Epithelial cell of proximal tubule (primary cell): ENCODE measurements at regions not wholly inside any gene's neighbourhood (a gene's known extent, or its start where the extent isn't known, plus 50 kb on each side); places are given as distances from the start of the nearest gene placed in this dataset.

Source experiments
- DNase-seq: peaks from one replicate; pipeline ENCODE4 v3.0.0-alpha.2; 2011; ENCODE audit warnings: low read depth
- H3K4me3 ChIP-seq: 2 replicates; pipeline ENCODE4 v1.5.1; 2011; ENCODE audit warnings: low read depth, mild to moderate bottlenecking, low read length
- TF ChIP-seq, protein P1 (sequence below): conservative IDR thresholded peaks from 2 replicates; pipeline ENCODE4 v1.5.1; 2012; ENCODE audit warnings: low read depth, mild to moderate bottlenecking, low read length

DNA sequence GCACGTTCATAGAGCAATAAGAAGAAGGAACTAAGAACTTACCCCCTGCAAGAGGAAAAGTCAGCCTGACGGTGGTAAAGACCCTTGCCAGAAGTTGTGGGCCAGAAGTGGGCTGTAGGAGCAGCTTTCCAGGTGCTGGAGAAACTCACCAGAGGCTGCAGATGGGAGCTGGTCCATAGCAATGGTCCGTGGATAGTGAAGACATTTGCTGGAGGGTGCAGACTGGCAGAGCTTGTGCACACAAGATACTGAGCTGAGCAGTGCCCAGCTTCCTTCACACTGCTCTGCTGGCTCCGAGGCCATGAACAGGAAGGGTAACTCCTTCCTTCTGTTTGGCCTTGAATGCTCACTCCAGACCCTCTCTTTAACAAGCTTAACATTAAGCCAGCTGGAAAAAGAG, 149.8 kb upstream of the BNIP2 start:
- no peak for DNase-seq
- no peak overlapping the region for H3K4me3 ChIP-seq
- TF ChIP-seq, protein P1, sequence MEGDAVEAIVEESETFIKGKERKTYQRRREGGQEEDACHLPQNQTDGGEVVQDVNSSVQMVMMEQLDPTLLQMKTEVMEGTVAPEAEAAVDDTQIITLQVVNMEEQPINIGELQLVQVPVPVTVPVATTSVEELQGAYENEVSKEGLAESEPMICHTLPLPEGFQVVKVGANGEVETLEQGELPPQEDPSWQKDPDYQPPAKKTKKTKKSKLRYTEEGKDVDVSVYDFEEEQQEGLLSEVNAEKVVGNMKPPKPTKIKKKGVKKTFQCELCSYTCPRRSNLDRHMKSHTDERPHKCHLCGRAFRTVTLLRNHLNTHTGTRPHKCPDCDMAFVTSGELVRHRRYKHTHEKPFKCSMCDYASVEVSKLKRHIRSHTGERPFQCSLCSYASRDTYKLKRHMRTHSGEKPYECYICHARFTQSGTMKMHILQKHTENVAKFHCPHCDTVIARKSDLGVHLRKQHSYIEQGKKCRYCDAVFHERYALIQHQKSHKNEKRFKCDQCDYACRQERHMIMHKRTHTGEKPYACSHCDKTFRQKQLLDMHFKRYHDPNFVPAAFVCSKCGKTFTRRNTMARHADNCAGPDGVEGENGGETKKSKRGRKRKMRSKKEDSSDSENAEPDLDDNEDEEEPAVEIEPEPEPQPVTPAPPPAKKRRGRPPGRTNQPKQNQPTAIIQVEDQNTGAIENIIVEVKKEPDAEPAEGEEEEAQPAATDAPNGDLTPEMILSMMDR, result no peak

DNA sequence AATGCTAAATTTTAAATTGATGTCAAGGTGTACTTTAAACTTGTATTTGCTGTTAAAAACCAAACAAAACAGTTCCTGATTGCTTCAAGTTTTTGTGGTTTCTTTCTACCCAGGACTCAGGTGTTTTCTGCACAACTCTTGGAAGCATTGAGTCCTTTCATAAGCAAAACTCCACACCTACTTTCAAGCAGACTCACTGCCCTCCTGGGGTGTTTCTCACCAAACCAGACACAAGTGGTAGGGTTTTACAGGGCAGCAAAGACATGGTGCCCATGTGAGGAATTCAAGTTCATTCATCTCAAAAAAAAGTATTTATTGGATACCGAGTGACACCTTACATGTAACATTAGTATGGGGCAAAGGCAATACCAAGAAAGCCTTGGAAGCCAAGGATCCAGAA, 146.7 kb upstream of the BNIP2 start:
- TF ChIP-seq, protein P1, result no peak
- H3K4me3 ChIP-seq, result no peak overlapping the region
- DNase-seq, result no peak

DNA sequence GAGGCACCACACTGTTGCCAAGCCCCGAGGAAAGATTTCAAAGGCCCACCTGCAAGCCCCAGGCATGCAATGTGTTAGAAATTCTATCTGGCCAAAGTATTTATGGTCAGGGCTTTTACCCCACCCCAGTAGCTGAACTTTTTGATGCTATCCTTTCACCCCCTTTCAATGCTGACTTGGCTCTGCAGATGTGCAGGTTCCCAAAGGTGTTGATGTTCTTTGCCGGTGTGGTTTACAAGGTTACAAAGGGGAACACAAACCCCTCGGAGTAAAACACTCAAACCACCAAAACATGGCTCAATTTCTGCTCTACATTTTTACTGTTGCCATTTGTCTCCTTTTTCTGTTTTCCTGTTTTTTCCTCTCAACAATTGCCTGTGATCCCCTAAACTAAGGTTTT, 145.4 kb upstream of the BNIP2 start:
- TF ChIP-seq, protein P1, result no peak
- no peak overlapping the region for H3K4me3 ChIP-seq
- no peak for DNase-seq

DNA sequence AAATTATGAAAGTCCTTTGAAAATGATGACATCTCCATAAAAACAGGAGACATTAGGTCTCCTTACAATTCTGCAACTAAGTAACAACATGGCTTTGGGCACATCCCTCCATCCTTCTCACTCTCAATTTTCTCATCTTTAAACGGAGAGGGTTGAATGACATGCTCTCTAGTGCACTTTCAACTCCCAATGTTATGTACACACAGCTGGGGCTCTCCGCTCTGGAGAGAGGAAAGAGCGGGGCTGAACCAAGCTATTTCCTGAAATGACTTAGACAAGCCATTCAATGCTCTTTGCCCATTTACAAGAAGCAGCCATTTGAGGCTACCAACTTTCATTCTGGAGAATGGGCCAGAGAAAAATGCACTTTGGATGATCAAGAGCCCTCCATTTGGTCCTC, 144.2 kb upstream of the BNIP2 start:
- no peak overlapping the region for H3K4me3 ChIP-seq
- DNase-seq, result no peak
- TF ChIP-seq, protein P1, result no peak

DNA sequence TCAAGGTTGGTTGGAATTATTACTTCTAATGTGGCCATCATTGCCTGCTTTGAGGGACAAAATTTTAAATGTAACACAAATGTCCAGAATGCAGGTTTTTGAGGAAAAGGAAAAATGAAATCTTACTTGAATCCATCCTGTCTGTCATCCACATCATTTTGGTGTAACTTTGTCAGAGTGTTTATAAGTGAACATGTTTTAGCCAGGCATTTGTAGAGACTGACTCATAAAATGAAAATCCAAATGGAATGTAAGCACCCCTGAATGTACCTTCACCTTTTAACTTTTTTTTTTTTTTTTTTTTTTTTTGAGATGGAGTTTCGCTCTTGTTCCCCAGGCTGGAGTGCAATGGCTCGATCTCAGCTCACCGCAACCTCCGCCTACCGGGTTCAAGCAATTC, 141.8 kb upstream of the BNIP2 start:
- DNase-seq, result no peak
- TF ChIP-seq, protein P1, result no peak
- no peak overlapping the region for H3K4me3 ChIP-seq

DNA sequence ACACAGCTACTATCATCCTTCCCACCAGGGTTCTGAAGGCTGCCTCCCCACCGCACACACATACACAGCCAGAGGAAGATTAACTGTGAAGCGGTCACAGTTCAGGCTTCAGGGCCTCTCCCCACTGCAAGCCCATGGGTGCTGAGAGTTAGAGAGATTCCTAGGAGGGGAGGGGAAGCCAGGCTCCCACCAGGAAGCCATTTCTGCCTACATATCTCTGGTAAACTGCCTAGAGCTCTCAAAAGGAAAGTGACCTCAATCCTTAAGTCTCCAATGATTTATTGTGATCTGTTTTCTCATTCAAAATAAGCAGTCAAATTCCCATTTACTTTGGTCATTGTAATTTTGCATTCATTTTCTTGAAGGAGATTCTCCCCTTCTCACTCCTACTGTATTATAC, 141.0 kb upstream of the BNIP2 start:
- DNase-seq, result no peak
- no peak overlapping the region for H3K4me3 ChIP-seq
- TF ChIP-seq, protein P1, result no peak

DNA sequence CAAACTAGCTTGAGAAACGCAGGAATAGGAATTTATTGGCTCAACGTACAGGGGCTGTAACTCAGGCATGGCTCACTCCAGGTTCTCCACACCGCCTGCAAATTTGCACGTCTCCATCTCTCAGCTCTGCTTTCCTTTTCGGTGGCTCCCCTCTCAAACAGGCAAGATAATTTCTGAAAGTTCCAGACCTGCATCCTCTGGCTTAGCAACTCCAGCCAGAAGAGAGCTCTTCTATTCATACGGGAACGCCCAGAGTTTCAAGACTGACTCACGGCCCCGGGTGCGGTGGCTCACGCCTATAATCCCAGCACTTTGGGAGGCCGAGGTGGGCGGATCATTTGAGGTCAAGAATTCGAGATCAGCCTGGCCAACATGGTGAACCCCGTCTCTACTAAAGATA, 139.7 kb upstream of the BNIP2 start:
- no peak overlapping the region for H3K4me3 ChIP-seq
- DNase-seq, result no peak
- TF ChIP-seq, protein P1, result no peak
